Epithelial cell of proximal tubule (primary cell): ENCODE measurements at regions not wholly inside any gene's neighbourhood (a gene's known extent, or its start where the extent isn't known, plus 50 kb on each side); places are given as distances from the start of the nearest gene placed in this dataset.

Experiments
- DNase-seq: peaks from one replicate; pipeline ENCODE4 v3.0.0-alpha.2; 2011; ENCODE audit warnings: low read depth
- H3K4me3 ChIP-seq: 2 replicates; pipeline ENCODE4 v1.5.1; 2011; ENCODE audit warnings: low read depth, mild to moderate bottlenecking, low read length
- CTCF ChIP-seq: conservative IDR thresholded peaks from 2 replicates; pipeline ENCODE4 v1.5.1; 2012; ENCODE audit warnings: low read depth, mild to moderate bottlenecking, low read length

- TF ChIP-seq CTCF: no peak
- no peak overlapping the region for H3K4me3 ChIP-seq
- no peak for DNase-seq
Measured at GRCh38 chr2:175580652-175581051, 399.1 kb upstream of the ATP5MC3 start.

DNA sequence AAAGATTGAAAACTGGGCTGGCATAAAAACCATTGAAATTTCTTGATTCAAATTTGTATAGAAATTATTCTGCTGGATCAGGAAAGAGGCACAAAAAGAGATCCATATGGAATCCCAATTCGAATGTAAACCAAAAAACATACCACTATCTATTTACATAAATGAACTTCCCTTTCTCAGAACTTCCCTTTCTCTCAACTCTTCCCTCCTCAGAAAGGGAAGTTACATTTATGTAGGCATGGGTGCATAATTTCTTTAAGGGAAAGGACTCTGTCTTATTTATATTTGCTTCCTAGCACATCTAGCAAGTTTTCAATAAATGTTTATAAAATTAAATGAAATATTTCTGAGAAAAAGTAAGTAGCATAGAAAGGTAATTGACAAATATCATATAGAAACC is 398.1 kb upstream of the ATP5MC3 start:
- no peak for TF ChIP-seq CTCF
- DNase-seq: no peak
- H3K4me3 ChIP-seq: no peak overlapping the region

- no peak for TF ChIP-seq CTCF
- no peak overlapping the region for H3K4me3 ChIP-seq
- DNase-seq: no peak
Measured at GRCh38 chr2:175577368-175577970, 396.0 kb upstream of the ATP5MC3 start.

DNA sequence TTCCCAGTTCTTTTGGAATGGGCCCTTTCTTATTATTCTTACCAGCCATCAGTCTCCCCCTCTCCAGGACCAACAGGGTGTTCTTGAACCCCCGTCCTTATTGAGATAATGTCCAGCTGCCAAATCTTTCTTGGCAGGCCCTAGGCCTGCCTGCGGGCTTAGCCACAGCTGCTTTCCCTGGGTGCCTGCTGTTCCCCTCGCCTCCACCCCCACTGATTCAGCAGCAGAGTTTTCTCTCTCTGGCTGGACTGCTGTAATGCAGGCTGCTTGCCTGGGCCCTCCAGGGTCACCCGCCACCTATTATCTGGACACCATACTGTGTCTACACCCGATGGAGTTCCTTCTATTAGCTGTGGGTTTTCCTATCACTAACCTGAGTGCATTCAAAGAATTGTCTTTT is 395.4 kb upstream of the ATP5MC3 start:
- no peak for TF ChIP-seq CTCF

DNA sequence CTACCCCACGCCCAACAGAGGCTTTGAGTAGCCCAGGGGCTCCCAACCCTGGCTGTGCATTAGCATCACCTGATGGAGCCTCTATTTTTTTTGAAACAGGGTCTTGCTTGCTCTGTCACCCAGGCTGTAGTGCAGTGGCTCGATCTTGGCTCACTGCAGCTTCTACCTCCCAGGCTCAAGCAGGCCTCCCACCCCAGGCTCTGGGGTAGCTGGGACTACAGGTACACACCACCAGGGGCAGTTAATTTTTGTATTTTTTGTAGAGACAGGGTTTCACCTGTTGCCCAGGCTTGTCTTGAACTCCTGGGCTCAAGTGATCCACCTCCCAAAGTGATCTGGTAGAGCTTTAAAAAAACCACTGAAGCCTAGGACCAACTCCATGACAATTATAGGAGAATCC is 394.8 kb upstream of the ATP5MC3 start:
- no peak overlapping the region for H3K4me3 ChIP-seq
- DNase-seq: no peak
- TF ChIP-seq CTCF: no peak

More for the DNA sequence above, 395.4 kb upstream of the ATP5MC3 start:
- H3K4me3 ChIP-seq: no peak overlapping the region
- DNase-seq: no peak

DNA sequence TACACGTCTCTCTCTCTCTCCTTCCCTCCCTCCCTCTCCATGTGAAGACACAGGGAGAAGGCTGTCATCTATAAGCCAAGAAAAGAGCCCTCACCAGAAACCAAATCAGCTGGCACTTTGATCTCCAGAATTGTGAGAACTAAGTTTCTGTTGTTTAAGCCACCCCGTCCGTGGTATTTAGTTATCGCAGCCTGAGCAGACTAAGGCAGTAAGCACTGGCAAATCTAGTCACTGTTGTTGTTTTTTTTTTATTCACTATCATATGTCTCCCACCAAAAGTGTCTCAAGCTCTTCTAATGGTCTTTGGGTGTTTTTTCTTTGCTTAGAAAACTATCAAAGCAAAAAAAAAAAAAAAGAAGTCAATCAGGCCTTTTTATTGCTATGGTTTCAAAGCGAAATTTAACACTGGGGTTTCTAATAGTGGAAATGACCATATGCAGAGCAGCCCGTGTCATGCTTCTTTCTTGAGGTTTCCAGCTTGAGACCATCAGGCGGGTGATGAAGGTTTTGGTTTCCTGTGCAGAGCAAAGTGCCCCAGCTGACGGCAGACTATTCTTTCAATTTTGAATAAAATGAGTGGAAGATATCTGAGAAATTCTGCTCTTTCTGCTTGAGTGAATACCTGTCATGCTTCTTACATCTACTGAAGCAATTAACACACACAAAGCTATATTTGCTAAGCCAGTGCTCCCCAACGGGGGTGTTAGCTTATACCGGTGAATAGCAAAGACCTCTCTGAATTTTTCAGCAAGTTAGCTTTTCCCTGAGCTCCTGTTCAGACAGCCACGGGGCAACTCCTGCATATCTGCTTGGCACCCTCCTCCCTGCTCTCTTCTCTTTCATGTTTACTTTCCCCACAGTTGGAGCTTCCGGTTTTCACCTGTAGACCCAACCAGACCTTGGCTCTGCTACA is 394.1 kb upstream of the ATP5MC3 start:
- no peak for TF ChIP-seq CTCF
- DNase-seq: no peak
- H3K4me3 ChIP-seq: no peak overlapping the region
